ENCODE measurements at regions not wholly inside any gene's neighbourhood (a gene's known extent, or its start where the extent isn't known, plus 50 kb on each side); places are given as distances from the start of the nearest gene placed in this dataset.

DNA sequence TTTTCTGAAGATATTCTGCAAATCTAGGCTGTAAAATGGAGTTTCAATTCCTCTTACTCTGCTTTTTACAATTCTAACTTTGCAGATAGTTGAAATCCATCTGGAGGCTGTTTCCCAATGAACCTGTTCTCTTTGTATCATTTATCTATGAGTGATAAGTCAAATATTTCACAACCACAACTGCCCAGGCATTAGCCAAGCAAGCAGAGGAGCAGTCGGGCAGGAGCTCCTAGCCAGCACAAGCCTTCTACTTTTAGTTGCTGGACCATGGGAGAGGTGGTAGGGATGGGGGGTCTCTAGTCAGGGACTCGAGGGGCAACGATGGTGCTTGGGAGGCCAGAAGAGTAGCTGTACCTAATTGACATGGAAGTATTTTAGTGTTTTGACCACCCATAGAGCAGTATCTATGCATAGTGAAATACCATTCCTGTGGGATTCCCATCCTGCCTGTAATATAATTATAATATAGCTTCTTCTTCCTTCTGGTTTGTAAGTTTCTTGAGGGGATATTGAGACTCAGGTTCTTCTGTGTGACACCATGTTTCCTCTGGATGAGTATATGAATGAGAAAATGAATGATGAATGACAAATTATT, 353.5 kb upstream of the IL12A start:
- peak; percentile 43 for DNase-seq (ENCODE audit: low read depth)
- TF ChIP-seq, protein P1, sequence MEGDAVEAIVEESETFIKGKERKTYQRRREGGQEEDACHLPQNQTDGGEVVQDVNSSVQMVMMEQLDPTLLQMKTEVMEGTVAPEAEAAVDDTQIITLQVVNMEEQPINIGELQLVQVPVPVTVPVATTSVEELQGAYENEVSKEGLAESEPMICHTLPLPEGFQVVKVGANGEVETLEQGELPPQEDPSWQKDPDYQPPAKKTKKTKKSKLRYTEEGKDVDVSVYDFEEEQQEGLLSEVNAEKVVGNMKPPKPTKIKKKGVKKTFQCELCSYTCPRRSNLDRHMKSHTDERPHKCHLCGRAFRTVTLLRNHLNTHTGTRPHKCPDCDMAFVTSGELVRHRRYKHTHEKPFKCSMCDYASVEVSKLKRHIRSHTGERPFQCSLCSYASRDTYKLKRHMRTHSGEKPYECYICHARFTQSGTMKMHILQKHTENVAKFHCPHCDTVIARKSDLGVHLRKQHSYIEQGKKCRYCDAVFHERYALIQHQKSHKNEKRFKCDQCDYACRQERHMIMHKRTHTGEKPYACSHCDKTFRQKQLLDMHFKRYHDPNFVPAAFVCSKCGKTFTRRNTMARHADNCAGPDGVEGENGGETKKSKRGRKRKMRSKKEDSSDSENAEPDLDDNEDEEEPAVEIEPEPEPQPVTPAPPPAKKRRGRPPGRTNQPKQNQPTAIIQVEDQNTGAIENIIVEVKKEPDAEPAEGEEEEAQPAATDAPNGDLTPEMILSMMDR (conservative IDR thresholded peaks at IDR 0.05; ENCODE audit: control insufficient read depth, insufficient read depth, low read depth, low read length) = no peak

DNA sequence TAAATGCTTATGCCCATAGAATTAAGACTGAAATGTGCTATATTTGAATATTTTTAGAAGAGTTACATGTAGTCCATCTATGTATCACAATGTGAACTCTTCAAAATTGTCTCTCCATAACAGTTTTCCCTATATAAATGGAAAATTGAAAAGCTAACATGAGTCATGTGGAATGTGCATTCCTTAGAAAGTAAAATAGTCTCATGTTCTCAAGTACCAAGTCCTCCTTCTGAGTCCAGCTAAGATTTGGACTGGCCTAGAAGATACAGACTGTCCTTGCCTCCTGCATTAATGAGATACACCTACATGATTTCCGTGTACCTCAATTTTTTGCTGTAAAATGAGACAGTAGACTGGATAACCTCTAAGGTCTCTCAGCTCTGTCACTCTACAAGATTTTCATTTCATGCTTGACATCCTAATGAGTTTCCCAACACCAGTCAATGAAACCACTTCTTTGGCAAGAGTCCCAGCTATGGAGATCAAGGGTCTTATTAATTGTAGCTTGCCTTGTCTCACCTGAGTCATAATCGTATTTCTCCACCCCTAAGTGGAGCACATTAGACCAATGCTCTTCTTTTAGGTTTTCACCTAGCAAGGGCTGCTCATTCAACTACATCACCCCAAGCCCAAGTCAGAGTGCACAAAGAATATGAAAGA, 350.6 kb upstream of the IL12A start:
- peak; percentile 53 for DNase-seq (ENCODE audit: low read depth)
- TF ChIP-seq, protein P1 (conservative IDR thresholded peaks at IDR 0.05; ENCODE audit: control insufficient read depth, insufficient read depth, low read depth, low read length) = no peak
- no peak overlapping the region for H3K4me3 ChIP-seq (ENCODE audit: control insufficient read depth, low read depth, low read length)

More for the DNA sequence above, 353.5 kb upstream of the IL12A start:
- no peak overlapping the region for H3K4me3 ChIP-seq (ENCODE audit: control insufficient read depth, low read depth, low read length)

DNA sequence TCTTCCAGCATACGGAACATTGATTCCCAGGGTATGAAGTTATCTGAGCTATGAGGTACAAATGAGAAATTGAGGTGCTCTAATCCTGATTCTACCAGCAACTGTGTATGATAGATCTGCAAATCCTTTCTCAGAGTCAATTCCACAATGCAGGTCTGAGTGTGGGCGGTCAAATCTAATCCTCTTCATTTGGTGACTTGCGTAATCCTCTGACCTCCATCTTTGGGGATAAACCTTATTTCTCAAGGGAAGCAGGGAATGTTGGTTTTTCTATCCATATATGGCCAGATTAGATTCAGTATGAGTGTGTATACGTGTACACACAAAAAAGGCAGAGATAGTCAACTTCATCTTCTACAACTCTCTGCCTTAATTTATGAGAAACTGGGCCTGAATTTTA, 348.4 kb upstream of the IL12A start:
- TF ChIP-seq, protein P1 (conservative IDR thresholded peaks at IDR 0.05; ENCODE audit: control insufficient read depth, insufficient read depth, low read depth, low read length) = no peak
- peak; percentile 21 for DNase-seq (ENCODE audit: low read depth)
- no peak overlapping the region for H3K4me3 ChIP-seq (ENCODE audit: control insufficient read depth, low read depth, low read length)

DNA sequence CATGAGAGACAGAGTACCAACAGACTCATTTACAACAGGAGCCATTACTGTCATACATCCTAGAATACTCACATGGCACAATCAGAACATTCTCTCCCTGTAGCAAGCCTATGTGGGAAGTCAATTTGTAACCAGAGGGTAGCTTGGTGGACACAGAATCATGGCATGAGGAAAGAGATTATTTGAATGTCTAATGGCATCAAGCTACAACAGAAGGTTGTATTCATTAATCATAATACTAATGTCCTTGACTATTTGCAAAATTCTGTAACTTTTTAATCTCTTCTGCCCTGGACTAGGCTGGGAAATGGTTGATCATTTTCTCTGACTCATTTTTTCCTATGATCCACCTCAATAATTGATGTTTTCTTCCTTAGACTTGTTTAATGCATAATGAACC, 345.2 kb upstream of the IL12A start:
- no peak for DNase-seq (ENCODE audit: low read depth)
- H3K4me3 ChIP-seq (ENCODE audit: control insufficient read depth, low read depth, low read length) = no peak overlapping the region
- TF ChIP-seq, protein P1 (conservative IDR thresholded peaks at IDR 0.05; ENCODE audit: control insufficient read depth, insufficient read depth, low read depth, low read length) = no peak

DNA sequence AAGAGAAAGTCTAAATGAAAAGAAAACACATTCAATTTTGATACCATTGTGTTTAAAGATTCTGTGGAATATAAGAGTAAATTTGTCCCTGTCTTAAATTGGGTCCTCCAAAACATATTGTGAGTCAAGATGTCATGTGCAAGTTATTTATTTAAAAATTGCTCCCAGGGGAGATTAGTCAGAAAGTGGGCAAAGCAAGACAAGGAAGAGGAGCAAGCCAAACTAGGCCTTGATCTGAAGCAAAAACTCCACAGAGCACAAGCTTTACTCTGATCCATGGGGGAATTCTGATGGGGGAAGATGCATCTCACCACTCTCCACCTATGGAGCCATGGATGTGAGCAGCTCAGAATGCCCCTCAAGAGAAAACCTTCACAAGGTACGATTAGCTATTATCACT, 342.8 kb upstream of the IL12A start:
- TF ChIP-seq, protein P1 (conservative IDR thresholded peaks at IDR 0.05; ENCODE audit: control insufficient read depth, insufficient read depth, low read depth, low read length) = no peak
- H3K4me3 ChIP-seq (ENCODE audit: control insufficient read depth, low read depth, low read length) = no peak overlapping the region
- peak; percentile 79 for DNase-seq (ENCODE audit: low read depth)

DNA sequence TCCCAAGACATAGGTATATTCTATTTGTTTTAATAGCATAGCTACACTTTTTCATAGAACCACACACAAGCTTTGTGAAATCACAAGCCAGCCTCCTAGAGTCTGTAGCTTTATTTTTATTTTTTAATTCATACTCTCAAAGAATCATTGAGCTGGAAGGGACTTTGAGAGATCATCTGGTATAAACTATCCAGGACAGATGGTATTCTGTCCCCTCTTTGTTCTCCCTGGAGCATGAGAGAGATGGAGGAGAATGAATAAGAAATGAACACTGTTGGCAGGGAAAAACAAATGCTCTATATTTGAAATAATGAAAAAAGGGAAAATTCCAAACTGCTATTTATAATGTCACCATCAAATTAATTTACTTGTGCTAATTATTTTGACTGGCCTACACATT, 338.7 kb upstream of the IL12A start:
- H3K4me3 ChIP-seq (ENCODE audit: control insufficient read depth, low read depth, low read length) = no peak overlapping the region
- TF ChIP-seq, protein P1 (conservative IDR thresholded peaks at IDR 0.05; ENCODE audit: control insufficient read depth, insufficient read depth, low read depth, low read length) = no peak
- DNase-seq (ENCODE audit: low read depth) = no peak

All from fibroblast of mammary gland (primary cell).